ENCODE measurements at regions not wholly inside any gene's neighbourhood (a gene's known extent, or its start where the extent isn't known, plus 50 kb on each side); places are given as distances from the start of the nearest gene placed in this dataset.

DNA sequence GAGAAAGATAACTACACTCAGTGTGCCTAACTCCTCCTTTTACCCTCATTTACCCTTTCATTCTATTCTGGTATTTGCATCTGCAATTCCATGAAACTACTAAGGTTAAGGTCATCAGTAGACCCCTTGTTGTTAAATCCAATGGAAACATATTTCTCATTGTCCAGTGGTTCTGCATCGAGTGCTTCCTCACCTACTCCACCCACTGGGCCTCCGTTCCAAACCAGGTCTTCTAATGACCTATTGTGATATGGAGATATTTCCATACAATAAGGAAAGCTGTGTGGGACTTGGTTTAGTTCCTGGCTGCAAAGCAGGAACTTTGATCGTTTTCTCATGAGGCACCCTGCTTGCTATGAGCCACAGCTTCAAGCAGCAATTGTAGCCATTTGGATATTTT, 99.5 kb upstream of the FSCB start:
- TF ChIP-seq POLR2A (IDR thresholded peaks at IDR 0.05) (no peak), POLR2AphosphoS5 (IDR thresholded peaks at IDR 0.05) (no peak)
- TF ChIP-seq, protein P1, sequence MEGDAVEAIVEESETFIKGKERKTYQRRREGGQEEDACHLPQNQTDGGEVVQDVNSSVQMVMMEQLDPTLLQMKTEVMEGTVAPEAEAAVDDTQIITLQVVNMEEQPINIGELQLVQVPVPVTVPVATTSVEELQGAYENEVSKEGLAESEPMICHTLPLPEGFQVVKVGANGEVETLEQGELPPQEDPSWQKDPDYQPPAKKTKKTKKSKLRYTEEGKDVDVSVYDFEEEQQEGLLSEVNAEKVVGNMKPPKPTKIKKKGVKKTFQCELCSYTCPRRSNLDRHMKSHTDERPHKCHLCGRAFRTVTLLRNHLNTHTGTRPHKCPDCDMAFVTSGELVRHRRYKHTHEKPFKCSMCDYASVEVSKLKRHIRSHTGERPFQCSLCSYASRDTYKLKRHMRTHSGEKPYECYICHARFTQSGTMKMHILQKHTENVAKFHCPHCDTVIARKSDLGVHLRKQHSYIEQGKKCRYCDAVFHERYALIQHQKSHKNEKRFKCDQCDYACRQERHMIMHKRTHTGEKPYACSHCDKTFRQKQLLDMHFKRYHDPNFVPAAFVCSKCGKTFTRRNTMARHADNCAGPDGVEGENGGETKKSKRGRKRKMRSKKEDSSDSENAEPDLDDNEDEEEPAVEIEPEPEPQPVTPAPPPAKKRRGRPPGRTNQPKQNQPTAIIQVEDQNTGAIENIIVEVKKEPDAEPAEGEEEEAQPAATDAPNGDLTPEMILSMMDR (IDR thresholded peaks at IDR 0.05 in 8 of 11, conservative IDR thresholded peaks at IDR 0.05 in 3 of 11), result no peak
